WTC11 (cell line): ENCODE measurements at regions not wholly inside any gene's neighbourhood (a gene's known extent, or its start where the extent isn't known, plus 50 kb on each side); places are given as distances from the start of the nearest gene placed in this dataset.

Experiments used
- ATAC-seq: fragments of 200-7000 bp; cut with Tn5 transposase; 2 replicates; pipeline ENCODE4 v1.10.0; 2021; ENCODE audit warnings: mild to moderate bottlenecking, moderate library complexity
- CTCF ChIA-PET: fragments of 300-600 bp; sonication (Branson Sonifier 250); formaldehyde crosslinking; loops from one replicate; lab custom pipeline; 2021; ENCODE audit warnings: antibody characterized with exemption; lab: Charles Lee
- POLR2A ChIA-PET: fragments of 350-600 bp; sonication (Branson Sonifier 250); formaldehyde crosslinking; loops from one replicate; lab custom pipeline; 2021; ENCODE audit warnings: antibody characterized with exemption; lab: Charles Lee
- DNase-seq: peaks from one replicate; pipeline ENCODE4 v3.0.0; 2021; ENCODE audit warnings: low spot score
- H3K27ac Mint-ChIP-seq: 2 replicates; pipeline ENCODE4 v1.8.0; 2021; ENCODE audit warnings: mixed read lengths
- H3K27me3 Mint-ChIP-seq: 2 replicates; pipeline ENCODE4 v1.8.0; 2021; ENCODE audit warnings: low read depth, mild to moderate bottlenecking, moderate library complexity, mixed read lengths
- H3K36me3 Mint-ChIP-seq: 2 replicates; pipeline ENCODE4 v1.8.0; 2021; ENCODE audit warnings: mixed read lengths
- H3K4me1 Mint-ChIP-seq: 2 replicates; pipeline ENCODE4 v1.8.0; 2022; ENCODE audit warnings: mixed read lengths
- H3K4me3 Mint-ChIP-seq: 2 replicates; pipeline ENCODE4 v1.8.0; 2021; ENCODE audit warnings: mild to moderate bottlenecking, moderate library complexity, mixed read lengths
- H3K9me3 Mint-ChIP-seq: 2 replicates; pipeline ENCODE4 v1.8.0; 2021; ENCODE audit warnings: mixed read lengths
- ATF1 ChIP-seq: sonication (generic); formaldehyde crosslinking; IDR thresholded peaks from 2 replicates; pipeline ENCODE4 v1.8.1; 2023; ENCODE audit warnings: mild to moderate bottlenecking, moderate library complexity, missing genetic modification reagents
- CREM ChIP-seq: sonication (generic); formaldehyde crosslinking; IDR thresholded peaks from 2 replicates; pipeline ENCODE4 v1.8.1; 2022; ENCODE audit warnings: mild to moderate bottlenecking, missing genetic modification reagents, moderate library complexity
- FOXK1 ChIP-seq: sonication (generic); formaldehyde crosslinking; IDR thresholded peaks from 2 replicates; pipeline ENCODE4 v1.8.0; 2022; ENCODE audit warnings: mild to moderate bottlenecking, moderate library complexity, missing genetic modification reagents
- FOXP1 ChIP-seq: sonication (generic); formaldehyde crosslinking; IDR thresholded peaks from 2 replicates; pipeline ENCODE4 v1.8.0; 2022; ENCODE audit warnings: missing genetic modification reagents, mild to moderate bottlenecking, moderate library complexity, borderline replicate concordance
- HMGA2 ChIP-seq: fragments of 250-450 bp; sonication (Bioruptor Pico); IDR thresholded peaks from 2 replicates; pipeline ENCODE4 v1.4.0; 2021; ENCODE audit warnings: mild to moderate bottlenecking, moderate library complexity
- JUN ChIP-seq: sonication (generic); formaldehyde crosslinking; IDR thresholded peaks from 2 replicates; pipeline ENCODE4 v1.8.0; 2023; ENCODE audit warnings: mild to moderate bottlenecking, missing genetic modification reagents
- KAT7 ChIP-seq: sonication (generic); formaldehyde crosslinking; IDR thresholded peaks from 2 replicates; pipeline ENCODE4 v1.8.1; 2023; ENCODE audit warnings: missing genetic modification reagents, mild to moderate bottlenecking, borderline replicate concordance
- NFATC4 ChIP-seq: fragments of 250-450 bp; sonication (Bioruptor Pico); IDR thresholded peaks from 2 replicates; pipeline ENCODE4 v1.9.0; 2021; ENCODE audit warnings: mild to moderate bottlenecking
- NFYB ChIP-seq: sonication (generic); formaldehyde crosslinking; conservative IDR thresholded peaks from 2 replicates; pipeline ENCODE4 v1.8.0; 2022; ENCODE audit warnings: low read depth, missing genetic modification reagents
- NR2C2 ChIP-seq: sonication (generic); formaldehyde crosslinking; IDR thresholded peaks from 2 replicates; pipeline ENCODE4 v1.8.0; 2022; ENCODE audit warnings: mild to moderate bottlenecking, missing genetic modification reagents
- NR3C1 ChIP-seq: sonication (generic); formaldehyde crosslinking; conservative IDR thresholded peaks from 2 replicates; pipeline ENCODE4 v1.8.1; 2023; ENCODE audit warnings: low read depth, mild to moderate bottlenecking, missing genetic modification reagents
- PRRX2 ChIP-seq: fragments of 250-450 bp; sonication (Bioruptor Pico); IDR thresholded peaks from 2 replicates; pipeline ENCODE4 v1.8.0; 2021; ENCODE audit warnings: mild to moderate bottlenecking
- SP1 ChIP-seq: sonication (generic); formaldehyde crosslinking; conservative IDR thresholded peaks from 2 replicates; pipeline ENCODE4 v1.8.1; 2022; ENCODE audit warnings: missing genetic modification reagents
- ZBTB21 ChIP-seq: sonication (generic); formaldehyde crosslinking; IDR thresholded peaks from 2 replicates; pipeline ENCODE4 v1.8.1; 2023; ENCODE audit warnings: mild to moderate bottlenecking, missing genetic modification reagents, borderline replicate concordance
- ZNF121 ChIP-seq: sonication (generic); formaldehyde crosslinking; IDR thresholded peaks from 2 replicates; pipeline ENCODE4 v1.8.0; 2023; ENCODE audit warnings: missing genetic modification reagents
- ZNF317 ChIP-seq: sonication (generic); formaldehyde crosslinking; IDR thresholded peaks from 2 replicates; pipeline ENCODE4 v1.8.1; 2023; ENCODE audit warnings: low read depth, mild to moderate bottlenecking, moderate library complexity, missing genetic modification reagents, borderline replicate concordance
- ZNF416 ChIP-seq: fragments of 250-450 bp; sonication (Bioruptor Pico); IDR thresholded peaks from 2 replicates; pipeline ENCODE4 v1.9.0; 2021; ENCODE audit warnings: mild to moderate bottlenecking, inconsistent platforms
- ZNF532 ChIP-seq: fragments of 250-450 bp; sonication (Bioruptor Pico); IDR thresholded peaks from 2 replicates; pipeline ENCODE4 v1.9.0; 2021; ENCODE audit warnings: mild to moderate bottlenecking, borderline replicate concordance
- TF ChIP-seq, protein P1 (sequence below): sonication (generic); formaldehyde crosslinking; IDR thresholded peaks from 2 replicates; pipeline ENCODE4 v1.8.1; 2023; ENCODE audit warnings: mild to moderate bottlenecking, moderate library complexity, missing genetic modification reagents
- TF ChIP-seq, protein P2 (sequence below): fragments of 250-450 bp; sonication (Bioruptor Pico); IDR thresholded peaks from 2 replicates; pipeline ENCODE4 v1.9.0; 2021; ENCODE audit warnings: moderate library complexity, mild to moderate bottlenecking, inconsistent platforms, borderline replicate concordance
- TF ChIP-seq, protein P3 (sequence below): sonication (generic); formaldehyde crosslinking; IDR thresholded peaks from 2 replicates; pipeline ENCODE4 v1.8.1; 2022; ENCODE audit warnings: missing genetic modification reagents, borderline replicate concordance

- TF ChIP-seq ZNF532 (CRISPR knock-in tag) (no peak), KAT7 (CRISPR knock-in tag) (no peak)
- TF ChIP-seq, all 79 proteins: peak for 0
These were observed 404.0 kb upstream of the GRIA1 start (continued) for GRCh38 chr5:153086486-153086885.

GRCh38 chr5:153088538-153088937, 401.9 kb upstream of the GRIA1 start:
- DNase-seq = no peak
- POLR2A ChIA-PET = no interaction called here
- TF ChIP-seq FOXP1 (CRISPR knock-in tag) = no peak
- H3K9me3 Mint-ChIP-seq = no peaks in the 10 kb centered on the region
- no peak for ATAC-seq
- H3K4me1 Mint-ChIP-seq = peaks cover 6% of the 10 kb centered on the region
- CTCF ChIA-PET = no interaction called here
- H3K36me3 Mint-ChIP-seq = no peaks in the 10 kb centered on the region
- H3K27ac Mint-ChIP-seq = no peak overlapping the region
- H3K4me3 Mint-ChIP-seq = no peak overlapping the region
- no peaks in the 10 kb centered on the region for H3K27me3 Mint-ChIP-seq

GRCh38 chr5:153094333-153094732, 396.1 kb upstream of the GRIA1 start:
- peaks cover 3% of the 10 kb centered on the region for H3K4me1 Mint-ChIP-seq
- H3K27ac Mint-ChIP-seq = no peak overlapping the region
- POLR2A ChIA-PET = no interaction called here
- H3K27me3 Mint-ChIP-seq = no peaks in the 10 kb centered on the region
- CTCF ChIA-PET = no interaction called here
- no peak for DNase-seq
- no peaks in the 10 kb centered on the region for H3K9me3 Mint-ChIP-seq
- H3K36me3 Mint-ChIP-seq = no peaks in the 10 kb centered on the region
- H3K4me3 Mint-ChIP-seq = no peak overlapping the region
- ATAC-seq = no peak
- TF ChIP-seq NFYB = no peak
- no peak for TF ChIP-seq PRRX2
- no peak for TF ChIP-seq JUN (CRISPR knock-in tag)
- TF ChIP-seq NFATC4 (CRISPR knock-in tag) = no peak
- no peak for TF ChIP-seq HMGA2
- TF ChIP-seq ATF1 (CRISPR knock-in tag) = no peak
- no peak for TF ChIP-seq ZNF416 (CRISPR knock-in tag)
- no peak for TF ChIP-seq ZNF121 (CRISPR knock-in tag)
- TF ChIP-seq ZNF317 (CRISPR knock-in tag) = no peak
- TF ChIP-seq, protein P1, sequence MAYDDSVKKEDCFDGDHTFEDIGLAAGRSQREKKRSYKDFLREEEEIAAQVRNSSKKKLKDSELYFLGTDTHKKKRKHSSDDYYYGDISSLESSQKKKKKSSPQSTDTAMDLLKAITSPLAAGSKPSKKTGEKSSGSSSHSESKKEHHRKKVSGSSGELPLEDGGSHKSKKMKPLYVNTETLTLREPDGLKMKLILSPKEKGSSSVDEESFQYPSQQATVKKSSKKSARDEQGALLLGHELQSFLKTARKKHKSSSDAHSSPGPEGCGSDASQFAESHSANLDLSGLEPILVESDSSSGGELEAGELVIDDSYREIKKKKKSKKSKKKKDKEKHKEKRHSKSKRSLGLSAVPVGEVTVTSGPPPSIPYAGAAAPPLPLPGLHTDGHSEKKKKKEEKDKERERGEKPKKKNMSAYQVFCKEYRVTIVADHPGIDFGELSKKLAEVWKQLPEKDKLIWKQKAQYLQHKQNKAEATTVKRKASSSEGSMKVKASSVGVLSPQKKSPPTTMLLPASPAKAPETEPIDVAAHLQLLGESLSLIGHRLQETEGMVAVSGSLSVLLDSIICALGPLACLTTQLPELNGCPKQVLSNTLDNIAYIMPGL (CRISPR knock-in tag) = no peak

GRCh38 chr5:153096381-153096780, 394.1 kb upstream of the GRIA1 start:
- no peak overlapping the region for H3K4me3 Mint-ChIP-seq
- no peaks in the 10 kb centered on the region for H3K9me3 Mint-ChIP-seq
- H3K27me3 Mint-ChIP-seq = no peaks in the 10 kb centered on the region
- POLR2A ChIA-PET = no interaction called here
- no peak for DNase-seq
- no peak overlapping the region for H3K27ac Mint-ChIP-seq
- no peaks in the 10 kb centered on the region for H3K36me3 Mint-ChIP-seq
- no peak for ATAC-seq
- CTCF ChIA-PET = no interaction called here
- H3K4me1 Mint-ChIP-seq = peaks cover 5% of the 10 kb centered on the region
- TF ChIP-seq NR3C1 (CRISPR knock-in tag) (no peak), FOXK1 (no peak), NR2C2 (CRISPR knock-in tag) (no peak), NFATC4 (CRISPR knock-in tag) (no peak), CREM (CRISPR knock-in tag) (no peak), SP1 (CRISPR knock-in tag) (no peak), ZBTB21 (CRISPR knock-in tag) (no peak)
- TF ChIP-seq, protein P2, sequence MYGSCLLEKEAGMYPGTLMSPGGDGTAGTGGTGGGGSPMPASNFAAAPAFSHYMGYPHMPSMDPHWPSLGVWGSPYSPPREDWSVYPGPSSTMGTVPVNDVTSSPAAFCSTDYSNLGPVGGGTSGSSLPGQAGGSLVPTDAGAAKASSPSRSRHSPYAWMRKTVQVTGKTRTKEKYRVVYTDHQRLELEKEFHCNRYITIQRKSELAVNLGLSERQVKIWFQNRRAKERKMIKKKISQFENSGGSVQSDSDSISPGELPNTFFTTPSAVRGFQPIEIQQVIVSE (CRISPR knock-in tag) = no peak
- TF ChIP-seq, protein P3, sequence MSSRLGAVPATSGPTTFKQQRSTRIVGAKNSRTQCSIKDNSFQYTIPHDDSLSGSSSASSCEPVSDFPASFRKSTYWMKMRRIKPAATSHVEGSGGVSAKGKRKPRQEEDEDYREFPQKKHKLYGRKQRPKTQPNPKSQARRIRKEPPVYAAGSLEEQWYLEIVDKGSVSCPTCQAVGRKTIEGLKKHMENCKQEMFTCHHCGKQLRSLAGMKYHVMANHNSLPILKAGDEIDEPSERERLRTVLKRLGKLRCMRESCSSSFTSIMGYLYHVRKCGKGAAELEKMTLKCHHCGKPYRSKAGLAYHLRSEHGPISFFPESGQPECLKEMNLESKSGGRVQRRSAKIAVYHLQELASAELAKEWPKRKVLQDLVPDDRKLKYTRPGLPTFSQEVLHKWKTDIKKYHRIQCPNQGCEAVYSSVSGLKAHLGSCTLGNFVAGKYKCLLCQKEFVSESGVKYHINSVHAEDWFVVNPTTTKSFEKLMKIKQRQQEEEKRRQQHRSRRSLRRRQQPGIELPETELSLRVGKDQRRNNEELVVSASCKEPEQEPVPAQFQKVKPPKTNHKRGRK (CRISPR knock-in tag) = no peak
